H4 (cell line): ENCODE measurements at regions not wholly inside any gene's neighbourhood (a gene's known extent, or its start where the extent isn't known, plus 50 kb on each side); places are given as distances from the start of the nearest gene placed in this dataset.

Experiments
- DNase-seq: peaks from one replicate; pipeline ENCODE4 v3.0.0-alpha.2; 2015; ENCODE audit warnings: low spot score

- no peak for DNase-seq
These were observed 228.2 kb downstream of the TBL1XR1 start for GRCh38 chr3:176969066-176969465.

GRCh38 chr3:176968631-176969030 is 228.7 kb downstream of the TBL1XR1 start:
- DNase-seq = no peak

GRCh38 chr3:176967522-176967921 is 229.8 kb downstream of the TBL1XR1 start:
- no peak for DNase-seq

GRCh38 chr3:176964661-176965060 is 232.6 kb downstream of the TBL1XR1 start:
- no peak for DNase-seq

GRCh38 chr3:176961916-176962315 is 235.4 kb downstream of the TBL1XR1 start:
- DNase-seq = no peak

GRCh38 chr3:176959867-176960266 is 237.4 kb downstream of the TBL1XR1 start:
- DNase-seq = no peak

- DNase-seq = no peak
These were observed 238.7 kb downstream of the TBL1XR1 start for GRCh38 chr3:176958560-176958959.

GRCh38 chr3:176954517-176954916 is 242.8 kb downstream of the TBL1XR1 start:
- no peak for DNase-seq

GRCh38 chr3:176953106-176954060 is 243.9 kb downstream of the TBL1XR1 start:
- DNase-seq = peak; percentile 73

- DNase-seq = no peak
These were observed 245.5 kb downstream of the TBL1XR1 start for GRCh38 chr3:176951586-176952292.

GRCh38 chr3:176951144-176951543 is 246.1 kb downstream of the TBL1XR1 start:
- no peak for DNase-seq

- no peak for DNase-seq
These were observed 246.5 kb downstream of the TBL1XR1 start for GRCh38 chr3:176950743-176951142.

GRCh38 chr3:176948151-176948550 is 249.1 kb downstream of the TBL1XR1 start:
- no peak for DNase-seq

GRCh38 chr3:176946202-176946601 is 251.1 kb downstream of the TBL1XR1 start:
- no peak for DNase-seq

- no peak for DNase-seq
These were observed 255.0 kb downstream of the TBL1XR1 start for GRCh38 chr3:176942305-176942704.

GRCh38 chr3:176941689-176942088 is 255.6 kb downstream of the TBL1XR1 start:
- DNase-seq = no peak

- DNase-seq = peak; percentile 90
These were observed 258.1 kb downstream of the TBL1XR1 start for GRCh38 chr3:176939022-176939817.

GRCh38 chr3:176937994-176938393 is 259.3 kb downstream of the TBL1XR1 start:
- DNase-seq = no peak

GRCh38 chr3:176937541-176937940 is 259.7 kb downstream of the TBL1XR1 start:
- DNase-seq = no peak

- no peak for DNase-seq
These were observed 261.9 kb downstream of the TBL1XR1 start for GRCh38 chr3:176935194-176935888.

GRCh38 chr3:176934698-176935097 is 262.6 kb downstream of the TBL1XR1 start:
- no peak for DNase-seq
